ENCODE measurements at regions not wholly inside any gene's neighbourhood (a gene's known extent, or its start where the extent isn't known, plus 50 kb on each side); places are given as distances from the start of the nearest gene placed in this dataset.

DNA sequence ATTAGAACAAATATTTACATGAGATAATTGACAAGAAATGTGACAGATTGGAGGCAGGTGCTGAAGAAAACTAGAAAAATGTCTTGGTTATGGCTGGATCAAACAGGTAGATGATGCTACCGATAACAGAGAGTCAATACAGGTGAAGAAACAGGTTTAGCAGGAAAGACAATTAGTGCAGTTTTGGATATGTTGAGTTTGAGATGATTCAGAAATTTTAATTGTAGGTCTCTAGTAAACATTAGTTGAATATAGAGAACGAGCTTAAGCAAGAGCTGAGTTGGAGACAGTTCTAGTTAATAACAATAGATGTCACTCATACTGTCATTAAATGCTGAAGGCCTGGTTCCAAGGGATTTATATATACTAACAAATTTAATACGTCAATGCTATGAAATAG, 524.4 kb downstream of the NSUN3 start:
- Histone ChIP-seq H3K9me3 (peaks cover 0 to 10% (median 0%) of the 10 kb centered on the region in 11 donors), H3K27ac (no peak overlapping the region), H3K27me3 (no peaks in the 10 kb centered on the region), H3K4me3 (no peak overlapping the region), H3K4me1 (no peaks in the 10 kb centered on the region), H3K36me3 (no peaks in the 10 kb centered on the region)
- DNase-seq, result no peak
- no peak for ATAC-seq
- TF ChIP-seq, protein P1, sequence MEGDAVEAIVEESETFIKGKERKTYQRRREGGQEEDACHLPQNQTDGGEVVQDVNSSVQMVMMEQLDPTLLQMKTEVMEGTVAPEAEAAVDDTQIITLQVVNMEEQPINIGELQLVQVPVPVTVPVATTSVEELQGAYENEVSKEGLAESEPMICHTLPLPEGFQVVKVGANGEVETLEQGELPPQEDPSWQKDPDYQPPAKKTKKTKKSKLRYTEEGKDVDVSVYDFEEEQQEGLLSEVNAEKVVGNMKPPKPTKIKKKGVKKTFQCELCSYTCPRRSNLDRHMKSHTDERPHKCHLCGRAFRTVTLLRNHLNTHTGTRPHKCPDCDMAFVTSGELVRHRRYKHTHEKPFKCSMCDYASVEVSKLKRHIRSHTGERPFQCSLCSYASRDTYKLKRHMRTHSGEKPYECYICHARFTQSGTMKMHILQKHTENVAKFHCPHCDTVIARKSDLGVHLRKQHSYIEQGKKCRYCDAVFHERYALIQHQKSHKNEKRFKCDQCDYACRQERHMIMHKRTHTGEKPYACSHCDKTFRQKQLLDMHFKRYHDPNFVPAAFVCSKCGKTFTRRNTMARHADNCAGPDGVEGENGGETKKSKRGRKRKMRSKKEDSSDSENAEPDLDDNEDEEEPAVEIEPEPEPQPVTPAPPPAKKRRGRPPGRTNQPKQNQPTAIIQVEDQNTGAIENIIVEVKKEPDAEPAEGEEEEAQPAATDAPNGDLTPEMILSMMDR (IDR thresholded peaks at IDR 0.05), result no peak
- WGBS, 2 donors, result 87 to 88% methylated on average over 3 of the region's 3 CpGs
- intact Hi-C loops (cut with DNase I), result no loop called here

DNA sequence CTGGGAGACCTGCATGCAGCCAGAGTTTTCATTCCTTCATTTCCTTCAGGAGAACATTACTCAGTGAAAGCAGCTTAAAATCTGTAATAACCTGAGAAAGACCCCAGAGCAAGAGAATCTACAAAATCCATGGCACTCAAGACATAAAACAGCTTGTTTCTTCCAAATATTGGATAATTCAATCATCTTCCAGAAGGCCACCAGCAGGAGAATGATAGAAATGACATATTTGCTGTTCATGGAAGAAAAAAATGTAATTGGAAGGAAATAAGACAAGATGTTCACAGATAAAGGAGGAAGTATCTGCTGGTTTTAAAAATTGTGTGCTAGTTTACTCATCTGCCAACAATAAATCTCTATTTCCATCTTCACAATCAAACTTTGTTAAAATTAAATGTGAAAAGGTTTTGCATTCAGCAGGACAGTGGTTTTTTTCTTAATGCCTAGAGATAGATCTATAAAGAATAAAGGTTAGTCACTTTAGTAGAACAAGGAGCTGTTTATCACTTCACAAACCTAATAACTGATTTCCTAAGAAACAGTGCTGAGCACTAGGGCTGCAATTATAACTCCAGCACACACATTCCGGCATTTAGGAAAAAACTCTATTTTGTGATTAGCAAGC, 530.8 kb downstream of the NSUN3 start:
- no peak for DNase-seq
- ATAC-seq, result no peak
- no peaks in the 10 kb centered on the region for H3K36me3 ChIP-seq
- intact Hi-C loops (cut with DNase I), result no loop called here
- TF ChIP-seq, protein P1 (IDR thresholded peaks at IDR 0.05), result no peak
- 83 to 95% methylated on average over 1 of the region's 1 CpG for whole genome bisulfite sequencing, 2 donors
- H3K27ac ChIP-seq, result no peak overlapping the region
- no peaks in the 10 kb centered on the region for H3K4me1 ChIP-seq
- H3K27me3 ChIP-seq, result no peaks in the 10 kb centered on the region
- no peak overlapping the region for H3K4me3 ChIP-seq
- H3K9me3 ChIP-seq, result peaks cover 0 to 10% (median 0%) of the 10 kb centered on the region in 11 donors

DNA sequence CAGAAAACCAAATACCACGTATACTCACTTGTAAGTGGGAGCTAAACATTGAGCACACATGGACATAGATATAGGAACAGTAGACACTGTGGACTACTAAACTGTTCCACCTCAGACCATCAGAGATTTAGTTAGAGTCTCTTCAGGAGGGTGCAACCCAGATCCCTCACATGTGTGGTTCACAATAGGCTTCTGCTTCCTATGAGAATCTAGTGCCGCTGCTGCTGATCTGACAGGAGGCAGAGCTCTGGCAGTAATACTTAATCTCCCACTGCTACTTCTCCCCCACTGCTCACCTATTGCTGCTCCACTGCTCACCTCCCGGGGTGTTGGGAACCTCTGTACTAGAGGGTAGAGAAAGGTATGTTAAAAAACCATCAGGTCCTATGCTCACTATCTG, 533.3 kb downstream of the NSUN3 start:
- H3K9me3 ChIP-seq, result peaks cover 0 to 10% (median 0%) of the 10 kb centered on the region in 11 donors
- intact Hi-C loops (cut with DNase I), result no loop called here
- no peak overlapping the region for H3K4me3 ChIP-seq
- 75 to 84% methylated on average over 3 of the region's 3 CpGs for WGBS, 2 donors
- no peaks in the 10 kb centered on the region for H3K36me3 ChIP-seq
- ATAC-seq, result no peak
- no peak overlapping the region for H3K27ac ChIP-seq
- TF ChIP-seq, protein P1 (IDR thresholded peaks at IDR 0.05), result no peak
- DNase-seq, result no peak
- no peaks in the 10 kb centered on the region for H3K27me3 ChIP-seq
- no peaks in the 10 kb centered on the region for H3K4me1 ChIP-seq

DNA sequence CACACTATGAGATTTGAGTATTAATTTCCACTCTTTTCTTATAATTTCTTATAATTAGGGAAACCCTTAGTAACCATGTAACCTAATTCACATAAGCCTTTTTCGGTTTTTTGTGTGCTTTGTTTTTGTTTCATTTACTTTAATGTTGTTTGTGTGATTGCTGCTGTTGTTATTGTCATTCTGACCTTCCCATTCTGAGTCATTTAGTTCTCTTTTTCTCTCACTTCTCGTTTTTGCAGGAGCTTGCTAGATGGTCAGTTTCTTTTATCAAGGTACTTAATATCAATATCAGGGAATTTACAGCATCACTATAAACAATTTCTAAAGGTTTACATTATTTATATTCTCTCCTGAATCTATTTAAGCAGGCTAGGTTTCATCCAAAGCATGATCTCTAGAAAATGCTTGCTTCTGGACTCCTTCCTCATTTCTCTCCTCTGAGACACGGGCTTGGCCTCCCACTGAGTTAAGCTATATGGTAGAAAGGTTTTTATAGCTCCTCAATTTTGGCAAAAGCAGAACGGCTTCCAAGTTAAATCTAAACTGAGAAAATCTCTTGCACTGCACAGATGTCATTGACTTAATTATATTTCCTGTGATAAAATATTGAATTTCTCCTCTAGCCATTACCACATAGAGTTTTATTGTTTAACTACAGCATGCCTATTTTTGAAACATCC, 534.2 kb downstream of the NSUN3 start:
- DNase-seq, result no peak
- Histone ChIP-seq H3K4me3 (no peak overlapping the region), H3K27me3 (no peaks in the 10 kb centered on the region), H3K27ac (no peak overlapping the region), H3K4me1 (no peaks in the 10 kb centered on the region), H3K36me3 (no peaks in the 10 kb centered on the region), H3K9me3 (peaks cover 0 to 3% (median 0%) of the 10 kb centered on the region in 11 donors)
- 46 to 56% methylated on average over 4 of the region's 4 CpGs for WGBS, 2 donors
- no peak for ATAC-seq
- intact Hi-C loops (cut with DNase I), result no loop called here
- TF ChIP-seq, protein P1 (IDR thresholded peaks at IDR 0.05), result no peak

All from heart right ventricle (tissue), 16 donors.